ENCODE measurements at regions not wholly inside any gene's neighbourhood (a gene's known extent, or its start where the extent isn't known, plus 50 kb on each side); places are given as distances from the start of the nearest gene placed in this dataset.
"Not testable (repeated sequence)": the region's sequence is repeated elsewhere in the genome, so short reads cannot be mapped to it uniquely, and the experiment has no call there.

GRCh38 chr13:50729177-50729576, 114.3 kb downstream of the DLEU7 start:
- no peak for DNase-seq

- DNase-seq, result no peak
Observed at GRCh38 chr13:50730496-50731351, 112.8 kb downstream of the DLEU7 start.

DNA sequence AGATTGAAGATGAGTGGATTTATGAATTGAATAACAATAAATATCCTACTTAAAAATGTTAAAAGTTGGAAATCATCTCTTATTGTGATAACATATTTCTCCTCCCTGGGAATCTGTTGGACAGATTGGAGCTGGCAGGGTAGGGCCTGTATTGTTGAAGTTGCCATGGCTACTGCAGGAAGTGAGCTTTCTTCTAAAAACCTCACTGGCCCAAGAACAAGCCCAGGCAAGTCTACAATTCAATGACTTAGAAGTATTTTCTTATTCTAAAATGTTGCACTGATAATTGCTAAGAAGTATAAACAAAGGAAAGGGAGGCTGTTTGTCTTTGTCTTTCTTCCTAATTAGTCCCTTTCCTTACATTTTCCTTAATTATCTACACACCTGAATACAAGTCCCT, 112.1 kb downstream of the DLEU7 start:
- DNase-seq, result peak in 1 of 56 donors; percentile 4

DNA sequence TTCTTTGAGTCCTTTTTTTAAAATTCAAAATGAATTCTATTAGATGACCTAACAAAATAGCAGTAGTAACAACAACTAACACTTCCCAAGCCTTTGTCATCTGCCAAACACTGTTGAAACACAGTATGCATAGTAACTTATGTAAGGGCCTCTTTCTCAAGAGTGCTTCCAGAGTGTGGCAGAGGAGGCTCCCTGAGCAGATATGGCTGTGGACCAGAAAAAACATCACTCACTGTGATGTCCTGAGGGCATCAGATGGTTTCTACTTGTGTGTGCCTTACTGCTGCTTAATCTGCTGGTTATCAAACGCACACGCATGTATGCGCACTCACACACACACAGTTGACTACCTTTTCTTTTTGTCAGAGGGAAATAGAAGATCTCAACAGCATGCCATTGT, 110.8 kb downstream of the DLEU7 start:
- no peak for DNase-seq

GRCh38 chr13:50733392-50733791, 110.1 kb downstream of the DLEU7 start:
- DNase-seq, result no peak

GRCh38 chr13:50735071-50735470, 108.4 kb downstream of the DLEU7 start:
- DNase-seq, result no peak

GRCh38 chr13:50740052-50740741, 103.3 kb downstream of the DLEU7 start:
- no peak for DNase-seq

- no peak for DNase-seq
Observed at GRCh38 chr13:50742353-50742752, 101.1 kb downstream of the DLEU7 start.

DNA sequence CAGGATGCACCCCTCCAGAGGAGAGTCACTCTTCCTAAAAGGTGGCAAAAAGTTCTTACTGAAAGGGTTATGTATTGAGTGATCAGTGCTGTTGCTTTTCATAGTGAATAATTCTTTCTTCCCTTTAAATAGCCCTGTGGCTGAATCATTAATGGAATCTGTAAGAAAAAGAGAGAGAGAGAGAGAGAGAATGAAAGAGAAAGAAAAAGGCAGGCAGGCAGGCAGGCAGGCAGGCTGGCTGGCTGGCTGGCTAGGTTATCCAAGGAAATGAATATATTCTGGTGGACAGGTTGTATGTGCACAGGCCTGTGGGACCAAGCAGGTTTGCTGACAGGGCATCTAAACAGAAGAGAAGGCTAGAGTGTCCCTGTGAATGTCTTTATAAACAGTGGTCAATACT, 100.5 kb downstream of the DLEU7 start:
- no peak for DNase-seq

GRCh38 chr13:50744116-50744660, 99.3 kb downstream of the DLEU7 start:
- no peak for DNase-seq

DNA sequence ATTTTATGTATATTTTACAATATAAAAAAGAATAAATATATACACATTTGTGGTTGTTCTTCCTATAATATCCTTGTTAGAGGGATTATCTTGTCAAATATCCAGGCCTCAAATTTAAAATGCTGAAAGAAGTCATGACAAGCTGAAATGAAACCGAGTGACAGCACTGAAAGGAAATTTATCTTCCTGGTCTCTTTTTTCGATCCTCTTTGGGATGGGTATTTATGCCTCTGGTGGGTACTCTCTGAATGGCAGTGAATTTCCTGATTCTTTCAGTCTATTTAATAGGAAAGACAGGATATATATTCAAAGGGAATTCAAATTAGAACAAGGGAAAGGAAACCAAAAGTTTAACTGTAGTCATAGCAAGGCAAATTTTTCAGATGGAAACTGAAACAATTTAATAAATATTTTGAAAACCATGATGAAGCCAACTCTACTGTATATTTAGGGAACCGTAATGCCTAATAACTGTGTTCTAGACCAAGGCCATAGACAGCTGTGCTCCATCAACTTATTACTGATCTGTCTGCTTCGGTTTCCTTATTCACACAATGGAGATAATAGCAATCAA, 97.9 kb downstream of the DLEU7 start:
- no peak for DNase-seq

GRCh38 chr13:50747737-50748350, 95.6 kb downstream of the DLEU7 start:
- DNase-seq, result no peak

- DNase-seq, result not testable (repeated sequence)
Observed at GRCh38 chr13:50753221-50753620, 90.3 kb downstream of the DLEU7 start.

DNA sequence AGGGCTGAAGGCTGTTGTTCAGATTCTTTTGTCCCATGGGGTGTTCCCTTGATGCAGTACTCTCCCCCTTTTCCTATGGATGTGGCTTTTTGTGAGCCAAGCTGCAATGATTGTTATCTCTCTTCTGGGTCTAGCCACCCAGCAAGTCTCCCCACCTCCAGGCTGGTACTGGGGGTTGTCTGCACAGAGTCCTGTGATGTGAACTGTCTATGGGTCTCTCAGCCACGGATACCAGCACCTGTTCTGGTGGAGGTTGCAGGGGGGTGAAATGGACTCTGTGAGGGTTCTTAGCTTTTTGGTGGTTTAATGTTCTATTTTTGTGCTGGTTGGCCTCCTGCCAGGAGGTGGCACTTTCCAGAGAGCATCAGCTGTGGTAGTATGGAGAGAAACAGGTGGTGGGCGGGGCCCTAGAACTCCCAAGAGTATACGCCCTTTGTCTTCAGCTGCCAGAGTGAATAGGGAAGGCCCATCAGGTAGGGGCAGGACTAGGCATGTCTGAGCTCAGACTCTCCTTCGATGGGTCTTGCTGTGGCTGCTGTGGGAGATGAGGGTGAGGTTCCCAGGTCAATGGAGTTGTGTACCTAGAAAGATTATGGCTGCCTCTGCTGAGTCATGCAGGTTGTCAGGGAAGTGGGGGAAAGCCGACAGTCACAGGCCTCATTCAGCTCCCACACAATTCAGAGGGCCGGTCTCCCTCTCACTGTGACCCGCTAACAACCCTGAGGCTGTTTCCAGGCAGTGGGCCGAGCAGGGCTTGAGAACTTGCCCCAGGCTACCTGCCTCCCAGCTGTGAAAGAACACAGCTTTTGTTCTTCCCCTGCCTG, 87.4 kb downstream of the DLEU7 start:
- not testable (repeated sequence) for DNase-seq

DNA sequence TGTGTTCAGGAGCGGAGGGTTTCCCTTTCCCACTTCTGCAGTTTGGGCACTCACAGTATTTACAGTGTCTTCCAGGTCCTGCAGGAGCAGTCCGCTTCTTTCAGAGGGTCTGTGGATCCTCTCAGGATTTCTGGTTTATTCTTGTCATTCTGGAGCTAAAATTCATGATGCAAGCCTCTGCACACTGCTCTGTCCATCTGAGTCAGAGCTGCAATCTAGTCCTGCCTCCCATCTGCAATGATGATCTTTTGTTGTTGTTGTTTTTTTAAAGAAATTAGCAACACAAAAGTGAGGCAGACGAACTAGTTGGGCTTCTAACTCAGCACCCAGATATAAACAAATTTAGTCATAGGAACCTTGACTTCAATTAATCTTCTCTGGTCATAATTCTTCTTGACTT, 86.5 kb downstream of the DLEU7 start:
- DNase-seq, result no peak

GRCh38 chr13:50758796-50759195, 84.7 kb downstream of the DLEU7 start:
- DNase-seq, result no peak

DNA sequence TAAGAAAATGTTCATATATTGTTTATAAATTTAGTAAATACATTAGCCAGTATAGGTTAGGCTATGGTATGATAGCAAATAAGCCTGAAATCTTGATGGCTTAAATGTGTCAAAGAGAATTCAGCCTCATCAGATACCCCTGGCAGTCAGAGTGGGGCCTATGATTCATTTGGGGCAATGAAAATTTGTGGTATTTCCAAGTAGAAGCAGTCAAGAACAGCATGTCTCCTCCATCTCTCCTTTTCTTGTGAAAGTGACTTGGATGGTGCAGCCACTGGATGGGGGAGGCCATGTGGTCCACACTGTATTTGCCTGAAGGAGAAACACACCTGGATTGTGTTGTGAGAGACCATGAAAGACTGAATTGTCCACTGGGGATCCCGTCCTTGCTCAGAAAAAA, 82.7 kb downstream of the DLEU7 start:
- DNase-seq, result no peak

- no peak for DNase-seq
Observed at GRCh38 chr13:50761406-50761805, 82.1 kb downstream of the DLEU7 start.

DNA sequence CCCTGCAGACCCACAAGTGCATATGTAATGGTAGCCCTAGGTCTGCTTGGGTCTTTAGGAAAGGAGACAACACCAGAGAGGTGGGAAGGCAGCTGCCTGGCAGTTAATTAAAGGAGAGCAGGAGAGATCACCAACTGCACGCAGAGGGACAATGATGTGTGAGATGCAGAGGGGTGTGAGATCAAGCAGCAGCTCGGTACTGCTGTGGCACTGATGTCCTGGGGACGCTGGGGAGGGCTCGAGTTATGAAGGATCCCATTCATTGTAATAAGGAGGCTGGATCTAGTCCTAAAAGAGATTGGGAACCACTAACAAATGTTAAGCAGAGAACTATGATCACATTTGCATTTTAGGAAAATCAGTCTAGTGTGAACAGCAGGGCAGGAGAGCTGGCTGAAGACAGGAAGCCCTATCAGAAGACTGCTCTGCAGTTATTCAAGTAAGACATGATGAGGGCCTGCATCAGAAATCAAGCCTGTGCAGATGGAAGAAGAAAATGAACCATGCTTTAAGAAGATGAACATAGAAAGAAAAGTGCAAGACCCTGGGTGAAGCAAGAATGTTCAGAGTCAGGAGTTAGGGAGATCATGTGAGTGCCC, 80.4 kb downstream of the DLEU7 start:
- DNase-seq, result peak in 4 of 56 donors; percentile 0 to 7 (median 4)

- peak in 13 of 56 donors; percentile 3 to 45 (median 13) for DNase-seq
Observed at GRCh38 chr13:50766013-50766412, 77.5 kb downstream of the DLEU7 start.
